ENCODE measurements at regions not wholly inside any gene's neighbourhood (a gene's known extent, or its start where the extent isn't known, plus 50 kb on each side); places are given as distances from the start of the nearest gene placed in this dataset.
"Not testable (repeated sequence)": the region's sequence is repeated elsewhere in the genome, so short reads cannot be mapped to it uniquely, and the experiment has no call there.

- DNase-seq: no peak
Observed at GRCh38 chr12:66775871-66776270, 97.0 kb upstream of the GRIP1 start.

DNA sequence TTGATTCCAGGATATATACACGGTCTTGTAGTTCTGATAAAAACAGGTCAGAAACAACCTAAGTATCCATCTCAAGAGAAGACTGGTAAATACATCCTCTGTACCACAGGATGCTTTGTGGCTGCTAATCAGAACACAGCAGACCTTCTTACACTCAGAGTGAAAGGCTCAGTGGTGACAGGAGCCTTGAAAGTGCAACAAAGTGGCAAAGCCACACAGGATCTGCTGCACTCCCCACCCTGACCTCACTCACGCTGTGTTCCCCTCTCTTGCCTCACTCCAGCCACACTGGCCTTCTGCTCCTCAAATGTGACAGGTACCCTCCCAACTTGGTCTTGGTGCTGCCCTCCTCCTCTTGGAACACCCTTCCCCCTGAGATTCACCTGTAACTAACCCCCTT is 98.1 kb upstream of the GRIP1 start:
- DNase-seq: peak; percentile 61

GRCh38 chr12:66779466-66779865 is 100.6 kb upstream of the GRIP1 start:
- DNase-seq: no peak

DNA sequence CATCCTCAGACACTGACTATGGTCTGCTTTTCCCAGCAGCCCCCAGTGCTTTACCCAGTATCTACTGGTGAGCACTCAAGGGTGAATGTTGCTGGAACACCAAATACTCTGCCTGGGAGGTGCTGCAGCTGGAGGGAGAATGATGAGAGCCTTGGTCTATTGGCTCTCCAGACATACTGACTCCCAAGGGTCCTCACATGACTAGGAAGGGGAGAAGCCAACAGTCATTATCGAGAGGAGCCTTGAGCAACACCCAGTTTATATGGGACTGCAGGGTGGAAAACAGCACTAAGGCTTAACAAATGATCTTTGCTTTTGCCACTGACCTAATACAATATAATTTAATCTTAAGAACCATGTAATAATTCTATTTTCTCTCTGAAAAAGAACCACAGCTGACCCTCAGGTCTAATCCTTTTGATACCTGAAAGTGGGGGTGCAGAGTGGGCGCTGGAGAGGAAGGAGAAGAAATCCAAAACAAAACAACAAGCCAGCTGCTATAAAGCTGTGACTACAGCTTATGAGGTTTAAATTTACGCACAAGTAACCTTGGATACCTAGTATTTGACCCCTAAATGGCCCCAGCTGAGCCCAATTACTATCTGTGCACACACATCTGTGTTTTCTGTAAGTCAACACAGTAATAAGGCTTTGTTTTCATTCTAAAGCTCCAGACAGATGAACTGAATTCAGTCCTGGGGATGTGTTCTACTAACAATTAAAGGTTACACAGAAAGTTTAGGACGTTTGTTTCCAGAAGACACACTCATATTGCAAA is 107.8 kb upstream of the GRIP1 start:
- DNase-seq: no peak

GRCh38 chr12:66799551-66799950 is 120.7 kb upstream of the GRIP1 start:
- no peak for DNase-seq

- no peak for DNase-seq
Observed at GRCh38 chr12:66800046-66800445, 121.2 kb upstream of the GRIP1 start.

DNA sequence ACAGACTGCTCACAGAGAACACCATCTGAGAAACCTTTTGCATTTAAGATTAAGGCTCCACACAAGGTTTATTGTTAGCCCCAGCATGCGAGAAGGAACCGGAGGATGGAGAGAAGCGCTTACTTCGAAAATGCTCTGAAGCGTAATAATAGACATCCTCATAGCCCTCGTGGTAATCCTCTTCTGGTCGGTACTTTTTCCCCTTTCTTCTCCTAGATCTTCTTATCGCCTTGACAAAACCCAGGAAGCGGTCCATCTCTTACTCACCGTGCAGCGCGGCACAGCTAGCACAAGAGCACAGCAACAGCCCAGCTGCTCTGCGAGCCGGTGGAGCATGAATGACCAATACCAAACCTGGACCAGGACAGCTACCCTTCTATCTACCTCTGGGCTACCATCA is 125.1 kb upstream of the GRIP1 start:
- DNase-seq: no peak

- DNase-seq: no peak
Observed at GRCh38 chr12:66804563-66804974, 125.7 kb upstream of the GRIP1 start.

GRCh38 chr12:66808606-66809005 is 129.7 kb upstream of the GRIP1 start:
- no peak for DNase-seq

- no peak for DNase-seq
Observed at GRCh38 chr12:66813137-66813892, 134.4 kb upstream of the GRIP1 start.

DNA sequence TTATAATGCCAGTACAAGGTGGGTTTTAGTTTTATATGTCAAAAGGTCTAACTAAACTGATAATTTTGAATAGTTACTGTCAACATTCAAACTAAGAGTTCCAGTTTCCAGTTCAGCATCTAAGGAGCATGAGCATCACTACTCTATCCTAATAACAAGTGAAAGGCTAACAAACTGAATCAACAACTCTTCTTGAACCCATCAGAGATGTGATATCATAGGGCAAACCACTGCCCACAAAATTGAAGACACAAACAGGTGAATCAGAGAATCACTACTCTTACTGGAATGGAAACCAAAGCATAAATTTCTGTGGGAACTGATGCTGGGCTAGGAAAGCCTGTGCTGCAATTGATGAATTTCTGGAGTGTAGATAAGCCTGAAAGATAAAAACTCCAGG is 140.7 kb upstream of the GRIP1 start:
- no peak for DNase-seq

DNA sequence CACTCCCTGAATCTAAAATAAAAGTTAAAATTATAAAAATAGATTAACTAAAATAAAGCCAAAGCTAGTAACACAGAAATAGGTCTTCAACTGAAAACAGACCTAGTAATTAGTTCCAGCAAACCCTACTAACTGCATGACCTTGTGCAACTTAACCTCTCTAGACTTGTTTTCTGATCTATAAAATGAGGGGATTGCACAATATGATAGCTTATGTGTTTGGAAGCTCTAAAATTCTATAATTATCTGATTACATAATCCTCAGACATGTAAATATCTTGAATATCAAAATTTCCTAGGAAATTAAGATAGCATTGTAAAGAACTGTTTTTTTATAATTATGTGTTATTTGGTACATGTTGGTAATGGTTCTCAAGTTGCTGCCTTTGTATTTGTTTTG is 144.1 kb upstream of the GRIP1 start:
- DNase-seq: no peak

DNA sequence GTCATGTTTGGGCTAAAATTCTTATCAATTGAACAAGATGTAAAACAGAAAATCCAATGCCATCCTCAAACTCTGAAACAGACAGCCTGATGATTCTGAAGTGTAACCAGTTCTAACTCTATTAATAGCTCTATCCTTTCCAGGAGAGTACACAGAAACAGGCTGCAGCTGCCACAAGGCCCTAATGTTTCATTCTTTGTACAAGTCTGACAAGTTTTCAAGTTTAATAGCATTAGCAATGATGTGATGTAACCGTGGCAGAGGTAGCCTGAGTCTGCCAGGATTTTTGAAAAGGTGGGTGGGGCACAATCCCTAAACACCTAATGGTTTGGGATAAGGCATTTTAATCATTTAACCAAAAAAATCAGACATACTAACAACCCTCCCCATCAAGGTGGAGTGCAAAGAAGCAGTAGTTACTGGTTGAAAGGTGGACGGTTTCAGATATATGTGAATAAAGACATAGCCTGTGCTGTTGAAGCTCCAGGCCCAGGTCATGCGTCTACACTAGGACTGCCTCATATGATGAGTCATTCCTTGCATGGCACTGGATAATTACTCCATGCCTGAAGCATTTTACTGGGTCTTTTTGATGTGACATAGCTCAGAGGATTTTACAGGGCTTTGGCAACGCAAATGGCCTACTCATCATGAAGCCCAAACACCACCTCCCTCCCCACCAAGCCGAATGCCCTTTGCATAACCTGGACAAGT is 145.1 kb upstream of the GRIP1 start:
- no peak for DNase-seq

DNA sequence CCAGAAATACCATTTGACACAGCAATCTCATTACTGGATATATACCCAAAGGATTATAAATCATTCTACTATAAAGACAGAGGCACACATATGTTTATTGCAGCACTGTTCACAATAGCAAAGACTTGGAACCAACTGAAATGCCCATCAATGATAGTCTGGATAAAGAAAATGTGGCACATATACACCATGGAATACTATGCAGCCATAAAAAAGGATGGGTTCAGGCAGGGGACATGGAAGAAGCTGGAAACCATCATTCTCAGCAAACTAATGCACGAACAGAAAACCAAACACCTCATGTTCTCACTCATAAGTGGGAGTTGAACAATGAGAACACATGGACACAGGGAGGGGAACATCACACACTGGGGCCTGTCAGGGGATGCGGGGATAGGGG is 147.0 kb upstream of the GRIP1 start:
- DNase-seq: not testable (repeated sequence)

DNA sequence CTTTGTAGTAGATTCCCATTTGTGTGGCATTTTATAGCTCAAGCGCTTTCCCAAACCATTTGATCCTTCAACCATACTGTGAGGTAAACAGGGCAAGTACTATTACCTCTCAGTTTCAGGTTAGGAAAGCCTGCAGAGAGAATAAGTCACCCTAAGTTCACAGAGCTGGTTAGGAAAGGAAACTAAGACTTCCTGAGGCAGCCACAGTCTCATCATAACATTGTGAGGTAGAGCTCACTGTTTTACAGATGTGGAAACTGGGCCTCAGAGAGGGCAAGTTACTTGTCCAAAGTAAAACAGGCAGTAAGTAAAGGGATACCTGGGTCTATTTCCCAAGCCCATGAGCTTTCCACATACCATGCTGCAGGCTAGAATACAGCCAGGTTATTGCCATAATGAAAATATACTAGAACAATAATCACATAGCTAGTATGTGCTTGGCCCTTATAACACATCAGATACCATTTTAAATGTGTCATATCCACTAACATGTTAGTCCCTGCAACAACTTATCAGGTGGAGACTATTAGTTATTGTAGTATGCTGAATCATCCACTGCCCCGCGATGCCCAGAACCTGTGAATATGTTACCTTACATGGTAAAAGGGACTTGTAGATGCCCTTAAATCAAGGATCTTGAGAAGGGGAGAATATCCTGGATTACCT is 150.9 kb upstream of the GRIP1 start:
- no peak for DNase-seq

DNA sequence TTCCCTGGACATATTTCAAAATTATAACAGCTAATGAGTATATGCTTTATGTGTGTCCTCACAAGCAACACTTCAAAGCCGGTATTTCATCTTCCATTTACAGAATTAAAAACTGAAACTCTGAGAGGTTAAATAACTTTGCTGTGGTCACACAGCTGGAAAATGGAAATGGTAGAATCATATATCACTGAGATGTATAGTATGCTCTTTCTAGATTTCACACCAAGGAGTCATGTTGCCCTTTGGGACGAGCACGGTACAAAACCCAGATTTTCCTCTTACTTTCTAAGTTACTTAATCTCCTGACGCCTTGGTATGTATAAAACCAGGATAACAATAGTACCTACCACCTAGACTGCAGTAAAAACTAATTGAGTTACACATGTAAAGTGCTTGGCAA is 152.6 kb upstream of the GRIP1 start:
- no peak for DNase-seq

DNA sequence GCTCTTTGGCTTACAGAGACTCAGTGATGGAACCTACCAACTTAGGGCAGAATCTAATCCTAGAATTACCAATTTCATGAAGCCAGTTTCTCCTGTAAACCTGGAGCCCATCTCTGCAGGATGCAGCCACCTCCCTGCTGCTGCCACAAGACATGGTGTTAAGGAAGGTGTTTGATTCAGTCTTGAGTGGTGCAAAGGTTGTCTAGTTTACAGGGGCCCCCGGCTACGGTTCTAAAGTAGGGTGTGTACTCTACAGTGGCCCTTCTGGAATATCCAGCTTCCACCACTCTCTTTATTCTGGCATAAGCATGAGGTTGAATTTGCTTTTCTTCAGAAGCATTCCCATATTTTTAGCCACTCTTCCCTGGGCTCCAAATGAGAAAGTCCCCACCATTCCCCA is 154.1 kb upstream of the GRIP1 start:
- no peak for DNase-seq

GRCh38 chr12:66836623-66837310 is 157.9 kb upstream of the GRIP1 start:
- no peak for DNase-seq

DNA sequence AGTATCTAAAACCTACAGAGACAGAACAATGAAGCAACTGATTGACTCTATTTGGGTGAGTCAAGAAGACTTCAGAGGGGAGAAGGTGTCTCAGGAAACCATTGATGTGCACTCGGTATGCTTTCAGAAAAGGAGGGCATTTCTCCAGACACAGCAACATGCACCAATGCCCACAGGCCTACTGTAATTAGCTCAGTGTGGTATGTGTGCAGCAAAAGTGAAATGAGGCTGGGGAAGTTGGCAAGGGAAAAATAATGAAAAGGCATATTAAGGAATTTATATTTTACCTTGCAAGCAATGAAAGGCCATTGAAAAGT is 158.4 kb upstream of the GRIP1 start:
- DNase-seq: no peak

GRCh38 chr12:66838366-66838765 is 159.5 kb upstream of the GRIP1 start:
- DNase-seq: no peak

DNA sequence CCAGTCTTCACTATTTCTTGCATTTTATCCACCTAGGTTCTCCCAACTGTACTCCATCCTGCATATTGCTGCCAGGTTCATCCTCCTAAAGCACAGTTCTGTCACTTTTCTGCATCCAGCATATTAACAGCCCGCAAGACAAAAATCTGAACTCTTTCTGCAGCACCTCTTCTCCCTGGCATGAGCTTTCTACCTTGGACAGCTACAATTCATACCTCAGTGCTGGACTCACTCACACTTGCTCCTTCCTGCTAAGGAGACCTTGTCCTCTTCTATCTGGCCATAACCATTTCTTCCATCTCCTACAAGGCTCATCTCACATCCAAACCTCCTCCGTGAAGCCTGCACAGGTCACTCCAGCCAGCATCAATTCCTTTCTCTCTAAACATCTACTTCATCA is 170.1 kb upstream of the GRIP1 start:
- DNase-seq: no peak

GRCh38 chr12:66851134-66851533 is 172.3 kb upstream of the GRIP1 start:
- no peak for DNase-seq

DNA sequence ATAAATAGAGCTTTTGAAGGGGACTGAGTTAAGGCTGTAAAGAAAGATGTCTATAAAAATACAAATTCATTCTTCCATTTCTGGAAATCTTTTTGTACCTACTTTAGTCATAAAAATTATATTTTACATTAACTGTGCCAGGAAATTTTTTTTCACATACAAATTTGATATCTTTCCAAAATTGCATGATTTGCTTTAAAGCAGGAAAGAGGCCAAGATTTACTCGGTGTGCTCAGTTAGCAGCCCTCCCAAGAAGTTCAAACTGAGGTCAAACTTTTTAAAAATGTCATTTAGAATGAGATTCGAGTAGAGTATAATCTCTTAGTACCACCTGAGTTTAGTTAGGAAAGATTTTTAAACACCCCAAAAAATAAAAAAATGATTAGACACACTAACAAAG is 173.2 kb upstream of the GRIP1 start:
- DNase-seq: no peak
